H1 (cell line): ENCODE measurements at regions not wholly inside any gene's neighbourhood (a gene's known extent, or its start where the extent isn't known, plus 50 kb on each side); places are given as distances from the start of the nearest gene placed in this dataset.

Experiments used
- CREB1 ChIP-seq: IDR thresholded peaks from 2 replicates; pipeline ENCODE4 v1.6.1; 2012; ENCODE audit warnings: inconsistent platforms
- EP300 ChIP-seq, 2 experiments: IDR thresholded peaks; 1 replicate in 1 of 2; 2 replicates in 1 of 2; pipeline ENCODE4 v1.6.1; 2011 to 2012; ENCODE audit warnings: low read depth in 2 of 2, low read length in 2 of 2, mild to moderate bottlenecking in 2 of 2, borderline replicate concordance in 1 of 2, inconsistent platforms in 1 of 2, moderate library complexity in 1 of 2
- KDM4A ChIP-seq: IDR thresholded peaks from one replicate; pipeline ENCODE4 v1.7.1; 2012; ENCODE audit warnings: low read depth, mild to moderate bottlenecking, moderate library complexity, low read length, inconsistent platforms; ENCODE audit not compliant: severe bottlenecking
- NRF1 ChIP-seq: IDR thresholded peaks from 2 replicates; pipeline ENCODE4 v1.6.1; 2011; ENCODE audit warnings: mild to moderate bottlenecking, low read depth, low read length, improper control_type of control experiment
- RAD21 ChIP-seq, 2 experiments: IDR thresholded peaks in 1 of 2; conservative IDR thresholded peaks in 1 of 2; 2 replicates each; pipeline ENCODE4 v1.6.1; 2011; ENCODE audit warnings: low read depth in 2 of 2, low read length in 2 of 2, improper control_type of control experiment in 1 of 2, inconsistent platforms in 1 of 2, mild to moderate bottlenecking in 1 of 2, moderate library complexity in 1 of 2
- RFX5 ChIP-seq: IDR thresholded peaks from 2 replicates; pipeline ENCODE4 v1.6.1; 2011; ENCODE audit warnings: low read depth, low read length, improper control_type of control experiment, borderline replicate concordance
- SP1 ChIP-seq: IDR thresholded peaks from 2 replicates; pipeline ENCODE4 v1.6.1; 2011; ENCODE audit warnings: low read depth, low read length
- SRF ChIP-seq: IDR thresholded peaks from 2 replicates; pipeline ENCODE4 v1.6.1; 2011; ENCODE audit warnings: mild to moderate bottlenecking, low read depth, low read length, moderate library complexity
- TAF7 ChIP-seq: optimal IDR thresholded peaks from 2 replicates; pipeline ENCODE3; 2011; ENCODE audit warnings: low read depth, mild to moderate bottlenecking, inconsistent platforms, low read length, moderate library complexity, borderline replicate concordance
- TF ChIP-seq, protein P1 (sequence below): fragments of 300-600 bp; sonication (generic); IDR thresholded peaks from 2 replicates; pipeline ENCODE4 v1.7.1; 2012; ENCODE audit warnings: low read length, moderate library complexity, mild to moderate bottlenecking, inconsistent platforms; ENCODE audit not compliant: insufficient replicate concordance
- TF ChIP-seq, protein P2 (sequence below): IDR thresholded peaks from 2 replicates; pipeline ENCODE4 v1.6.1; 2011; ENCODE audit warnings: low read depth, mild to moderate bottlenecking, low read length; ENCODE audit not compliant: insufficient read depth

DNA sequence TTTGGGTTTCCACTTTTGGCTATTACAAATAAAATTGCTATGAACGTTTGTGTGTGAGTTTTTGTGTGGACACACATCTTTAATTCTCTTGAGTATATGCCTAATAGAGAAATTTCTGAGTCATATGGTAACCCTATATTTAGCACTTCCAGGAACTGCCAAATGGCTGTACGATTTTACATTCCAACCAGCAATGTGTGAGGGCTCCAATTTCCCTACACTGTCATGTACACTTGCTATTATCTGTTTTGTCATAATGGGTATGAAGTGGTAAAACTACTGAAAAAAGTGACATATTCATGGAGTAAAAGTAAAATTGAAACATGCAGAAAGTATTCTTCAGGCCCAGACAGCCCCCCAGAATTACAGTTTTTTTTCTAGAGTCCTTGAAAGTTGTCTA is 59.6 kb upstream of the ESR1 start (continued):
- TF ChIP-seq, protein P1, sequence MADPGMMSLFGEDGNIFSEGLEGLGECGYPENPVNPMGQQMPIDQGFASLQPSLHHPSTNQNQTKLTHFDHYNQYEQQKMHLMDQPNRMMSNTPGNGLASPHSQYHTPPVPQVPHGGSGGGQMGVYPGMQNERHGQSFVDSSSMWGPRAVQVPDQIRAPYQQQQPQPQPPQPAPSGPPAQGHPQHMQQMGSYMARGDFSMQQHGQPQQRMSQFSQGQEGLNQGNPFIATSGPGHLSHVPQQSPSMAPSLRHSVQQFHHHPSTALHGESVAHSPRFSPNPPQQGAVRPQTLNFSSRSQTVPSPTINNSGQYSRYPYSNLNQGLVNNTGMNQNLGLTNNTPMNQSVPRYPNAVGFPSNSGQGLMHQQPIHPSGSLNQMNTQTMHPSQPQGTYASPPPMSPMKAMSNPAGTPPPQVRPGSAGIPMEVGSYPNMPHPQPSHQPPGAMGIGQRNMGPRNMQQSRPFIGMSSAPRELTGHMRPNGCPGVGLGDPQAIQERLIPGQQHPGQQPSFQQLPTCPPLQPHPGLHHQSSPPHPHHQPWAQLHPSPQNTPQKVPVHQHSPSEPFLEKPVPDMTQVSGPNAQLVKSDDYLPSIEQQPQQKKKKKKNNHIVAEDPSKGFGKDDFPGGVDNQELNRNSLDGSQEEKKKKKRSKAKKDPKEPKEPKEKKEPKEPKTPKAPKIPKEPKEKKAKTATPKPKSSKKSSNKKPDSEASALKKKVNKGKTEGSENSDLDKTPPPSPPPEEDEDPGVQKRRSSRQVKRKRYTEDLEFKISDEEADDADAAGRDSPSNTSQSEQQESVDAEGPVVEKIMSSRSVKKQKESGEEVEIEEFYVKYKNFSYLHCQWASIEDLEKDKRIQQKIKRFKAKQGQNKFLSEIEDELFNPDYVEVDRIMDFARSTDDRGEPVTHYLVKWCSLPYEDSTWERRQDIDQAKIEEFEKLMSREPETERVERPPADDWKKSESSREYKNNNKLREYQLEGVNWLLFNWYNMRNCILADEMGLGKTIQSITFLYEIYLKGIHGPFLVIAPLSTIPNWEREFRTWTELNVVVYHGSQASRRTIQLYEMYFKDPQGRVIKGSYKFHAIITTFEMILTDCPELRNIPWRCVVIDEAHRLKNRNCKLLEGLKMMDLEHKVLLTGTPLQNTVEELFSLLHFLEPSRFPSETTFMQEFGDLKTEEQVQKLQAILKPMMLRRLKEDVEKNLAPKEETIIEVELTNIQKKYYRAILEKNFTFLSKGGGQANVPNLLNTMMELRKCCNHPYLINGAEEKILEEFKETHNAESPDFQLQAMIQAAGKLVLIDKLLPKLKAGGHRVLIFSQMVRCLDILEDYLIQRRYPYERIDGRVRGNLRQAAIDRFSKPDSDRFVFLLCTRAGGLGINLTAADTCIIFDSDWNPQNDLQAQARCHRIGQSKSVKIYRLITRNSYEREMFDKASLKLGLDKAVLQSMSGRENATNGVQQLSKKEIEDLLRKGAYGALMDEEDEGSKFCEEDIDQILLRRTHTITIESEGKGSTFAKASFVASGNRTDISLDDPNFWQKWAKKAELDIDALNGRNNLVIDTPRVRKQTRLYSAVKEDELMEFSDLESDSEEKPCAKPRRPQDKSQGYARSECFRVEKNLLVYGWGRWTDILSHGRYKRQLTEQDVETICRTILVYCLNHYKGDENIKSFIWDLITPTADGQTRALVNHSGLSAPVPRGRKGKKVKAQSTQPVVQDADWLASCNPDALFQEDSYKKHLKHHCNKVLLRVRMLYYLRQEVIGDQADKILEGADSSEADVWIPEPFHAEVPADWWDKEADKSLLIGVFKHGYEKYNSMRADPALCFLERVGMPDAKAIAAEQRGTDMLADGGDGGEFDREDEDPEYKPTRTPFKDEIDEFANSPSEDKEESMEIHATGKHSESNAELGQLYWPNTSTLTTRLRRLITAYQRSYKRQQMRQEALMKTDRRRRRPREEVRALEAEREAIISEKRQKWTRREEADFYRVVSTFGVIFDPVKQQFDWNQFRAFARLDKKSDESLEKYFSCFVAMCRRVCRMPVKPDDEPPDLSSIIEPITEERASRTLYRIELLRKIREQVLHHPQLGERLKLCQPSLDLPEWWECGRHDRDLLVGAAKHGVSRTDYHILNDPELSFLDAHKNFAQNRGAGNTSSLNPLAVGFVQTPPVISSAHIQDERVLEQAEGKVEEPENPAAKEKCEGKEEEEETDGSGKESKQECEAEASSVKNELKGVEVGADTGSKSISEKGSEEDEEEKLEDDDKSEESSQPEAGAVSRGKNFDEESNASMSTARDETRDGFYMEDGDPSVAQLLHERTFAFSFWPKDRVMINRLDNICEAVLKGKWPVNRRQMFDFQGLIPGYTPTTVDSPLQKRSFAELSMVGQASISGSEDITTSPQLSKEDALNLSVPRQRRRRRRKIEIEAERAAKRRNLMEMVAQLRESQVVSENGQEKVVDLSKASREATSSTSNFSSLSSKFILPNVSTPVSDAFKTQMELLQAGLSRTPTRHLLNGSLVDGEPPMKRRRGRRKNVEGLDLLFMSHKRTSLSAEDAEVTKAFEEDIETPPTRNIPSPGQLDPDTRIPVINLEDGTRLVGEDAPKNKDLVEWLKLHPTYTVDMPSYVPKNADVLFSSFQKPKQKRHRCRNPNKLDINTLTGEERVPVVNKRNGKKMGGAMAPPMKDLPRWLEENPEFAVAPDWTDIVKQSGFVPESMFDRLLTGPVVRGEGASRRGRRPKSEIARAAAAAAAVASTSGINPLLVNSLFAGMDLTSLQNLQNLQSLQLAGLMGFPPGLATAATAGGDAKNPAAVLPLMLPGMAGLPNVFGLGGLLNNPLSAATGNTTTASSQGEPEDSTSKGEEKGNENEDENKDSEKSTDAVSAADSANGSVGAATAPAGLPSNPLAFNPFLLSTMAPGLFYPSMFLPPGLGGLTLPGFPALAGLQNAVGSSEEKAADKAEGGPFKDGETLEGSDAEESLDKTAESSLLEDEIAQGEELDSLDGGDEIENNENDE, result no peak
- no peak for TF ChIP-seq SP1
- no peak for TF ChIP-seq KDM4A
- TF ChIP-seq RAD21 (IDR thresholded peaks at IDR 0.05 in 1 of 2, conservative IDR thresholded peaks at IDR 0.05 in 1 of 2; ENCODE audit: low read depth in 2 of 2, low read length in 2 of 2), result no peak
- TF ChIP-seq EP300 (IDR thresholded peaks at IDR 0.05; ENCODE audit: borderline replicate concordance in 1 of 2, low read depth in 2 of 2, low read length in 2 of 2), result no peak
- TF ChIP-seq CREB1, result no peak
- no peak for TF ChIP-seq NRF1
- TF ChIP-seq TAF7, result no peak
- TF ChIP-seq SRF, result no peak
- no peak for TF ChIP-seq RFX5
- TF ChIP-seq, protein P2, sequence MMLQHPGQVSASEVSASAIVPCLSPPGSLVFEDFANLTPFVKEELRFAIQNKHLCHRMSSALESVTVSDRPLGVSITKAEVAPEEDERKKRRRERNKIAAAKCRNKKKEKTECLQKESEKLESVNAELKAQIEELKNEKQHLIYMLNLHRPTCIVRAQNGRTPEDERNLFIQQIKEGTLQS, result no peak
- TF ChIP-seq, all 59 proteins: peak for 0
